ENCODE measurements at regions not wholly inside any gene's neighbourhood (a gene's known extent, or its start where the extent isn't known, plus 50 kb on each side); places are given as distances from the start of the nearest gene placed in this dataset.

DNA sequence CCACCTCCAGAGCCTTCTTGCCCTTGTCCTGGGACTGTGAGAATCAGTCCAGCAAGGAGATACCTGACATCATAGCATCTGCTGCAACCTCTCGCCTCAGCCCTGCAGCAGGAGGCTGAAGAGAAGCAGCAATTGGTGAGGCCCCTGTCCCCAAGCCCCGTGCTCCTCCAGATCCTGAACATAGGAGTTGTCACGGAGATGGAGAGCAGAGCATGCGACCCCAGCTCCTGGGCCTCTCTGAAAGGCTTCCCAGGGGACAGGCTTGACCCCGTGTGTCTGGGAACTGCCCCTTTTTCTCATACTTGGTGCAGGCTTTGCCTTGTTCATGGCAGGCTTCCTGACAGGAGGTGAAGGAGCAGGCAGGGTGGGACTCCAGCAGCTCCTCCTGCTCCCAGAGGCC is 127.7 kb upstream of the PZP start:
- Histone ChIP-seq H3K4me3 (no peak overlapping the region), H3K27me3 (no peaks in the 10 kb centered on the region), H3K4me1 (ENCODE audit: low read depth) (no peaks in the 10 kb centered on the region), H3K27ac (no peak overlapping the region), H3K36me3 (no peaks in the 10 kb centered on the region), H3K9me3 (ENCODE audit: low read depth) (no peaks in the 10 kb centered on the region)
- TF ChIP-seq, protein P1, sequence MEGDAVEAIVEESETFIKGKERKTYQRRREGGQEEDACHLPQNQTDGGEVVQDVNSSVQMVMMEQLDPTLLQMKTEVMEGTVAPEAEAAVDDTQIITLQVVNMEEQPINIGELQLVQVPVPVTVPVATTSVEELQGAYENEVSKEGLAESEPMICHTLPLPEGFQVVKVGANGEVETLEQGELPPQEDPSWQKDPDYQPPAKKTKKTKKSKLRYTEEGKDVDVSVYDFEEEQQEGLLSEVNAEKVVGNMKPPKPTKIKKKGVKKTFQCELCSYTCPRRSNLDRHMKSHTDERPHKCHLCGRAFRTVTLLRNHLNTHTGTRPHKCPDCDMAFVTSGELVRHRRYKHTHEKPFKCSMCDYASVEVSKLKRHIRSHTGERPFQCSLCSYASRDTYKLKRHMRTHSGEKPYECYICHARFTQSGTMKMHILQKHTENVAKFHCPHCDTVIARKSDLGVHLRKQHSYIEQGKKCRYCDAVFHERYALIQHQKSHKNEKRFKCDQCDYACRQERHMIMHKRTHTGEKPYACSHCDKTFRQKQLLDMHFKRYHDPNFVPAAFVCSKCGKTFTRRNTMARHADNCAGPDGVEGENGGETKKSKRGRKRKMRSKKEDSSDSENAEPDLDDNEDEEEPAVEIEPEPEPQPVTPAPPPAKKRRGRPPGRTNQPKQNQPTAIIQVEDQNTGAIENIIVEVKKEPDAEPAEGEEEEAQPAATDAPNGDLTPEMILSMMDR (IDR thresholded peaks at IDR 0.05; ENCODE audit: low read depth, low read length) = no peak
- no peak for DNase-seq (ENCODE audit: low read depth in 1 of 2, low spot score in 1 of 2)

DNA sequence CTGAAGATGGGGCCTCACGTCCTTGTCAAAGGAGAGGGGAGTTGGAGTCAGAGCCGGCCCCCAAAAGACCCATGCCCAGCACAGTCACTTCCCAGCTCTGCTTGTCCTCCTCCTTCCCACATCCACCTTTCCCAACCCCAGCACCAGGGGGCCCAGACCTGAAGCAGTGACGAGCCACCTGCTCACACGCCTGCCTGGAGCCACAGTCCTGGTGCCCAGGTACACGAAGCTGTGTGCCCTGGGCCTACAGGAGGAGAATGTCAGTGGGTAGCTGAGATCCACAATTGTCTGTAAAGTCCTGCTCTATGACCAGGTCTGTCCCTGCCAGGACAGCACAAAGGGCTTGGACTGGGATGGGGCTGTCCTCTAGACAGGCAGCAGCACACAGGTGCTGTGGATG is 126.8 kb upstream of the PZP start:
- TF ChIP-seq, protein P1 (IDR thresholded peaks at IDR 0.05; ENCODE audit: low read depth, low read length) = no peak
- no peaks in the 10 kb centered on the region for H3K4me1 ChIP-seq (ENCODE audit: low read depth)
- no peaks in the 10 kb centered on the region for H3K9me3 ChIP-seq (ENCODE audit: low read depth)
- no peak for DNase-seq (ENCODE audit: low read depth in 1 of 2, low spot score in 1 of 2)
- no peak overlapping the region for H3K27ac ChIP-seq
- H3K4me3 ChIP-seq = no peak overlapping the region
- H3K36me3 ChIP-seq = no peaks in the 10 kb centered on the region
- no peaks in the 10 kb centered on the region for H3K27me3 ChIP-seq

DNA sequence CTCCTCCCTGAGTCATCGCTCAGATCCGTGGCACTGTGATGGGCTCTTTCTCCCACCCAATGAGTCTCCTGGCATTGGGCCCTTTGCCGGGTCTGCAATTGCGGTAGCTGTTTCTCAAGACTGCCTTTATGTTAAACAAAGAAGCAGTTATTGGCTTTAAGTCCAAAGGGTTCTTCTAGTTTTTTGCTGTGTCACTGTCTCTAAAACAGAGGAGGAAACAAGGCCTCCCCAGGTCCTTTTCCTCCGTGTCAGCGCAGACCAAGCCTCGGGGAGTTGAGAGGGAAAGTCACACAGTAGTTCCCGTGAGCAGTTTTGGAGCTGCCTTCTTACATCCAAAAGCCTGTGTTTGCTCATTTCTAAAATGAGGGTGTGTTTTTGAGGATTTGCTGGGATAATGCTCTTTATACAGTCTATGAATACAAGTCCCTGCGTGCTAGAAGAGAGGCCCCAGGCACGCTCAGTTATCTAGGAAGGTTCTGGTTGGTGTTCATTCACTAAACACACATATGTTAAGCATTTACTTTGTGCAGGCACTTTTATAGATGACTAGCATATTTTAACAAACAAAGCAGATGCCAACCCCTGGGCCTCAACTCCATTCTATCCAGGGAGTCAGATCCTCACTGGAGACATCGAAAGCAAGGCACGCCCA is 126.0 kb upstream of the PZP start:
- no peak for DNase-seq (ENCODE audit: low read depth in 1 of 2, low spot score in 1 of 2)
- TF ChIP-seq, protein P1 (IDR thresholded peaks at IDR 0.05; ENCODE audit: low read depth, low read length) = no peak
- H3K4me1 ChIP-seq (ENCODE audit: low read depth) = no peaks in the 10 kb centered on the region

DNA sequence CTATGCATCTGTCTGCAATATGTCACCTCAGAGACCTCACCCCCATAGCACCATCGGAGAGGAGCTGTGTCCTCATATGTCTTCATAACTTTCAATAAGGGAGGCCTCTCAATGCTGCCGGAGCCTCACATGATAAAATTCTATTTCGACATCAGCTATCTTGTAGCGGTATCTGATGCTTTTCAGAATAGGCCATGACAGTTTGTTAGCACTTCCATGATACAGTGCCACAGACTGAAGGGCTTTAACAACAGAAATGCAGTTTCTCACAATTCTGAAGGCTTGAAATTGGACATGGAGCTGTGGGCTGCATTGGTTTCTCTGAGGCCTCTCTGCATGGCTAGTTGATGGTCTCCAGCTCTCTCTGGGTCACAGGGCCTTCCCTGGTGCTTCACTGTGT is 125.0 kb upstream of the PZP start:
- H3K27me3 ChIP-seq = no peaks in the 10 kb centered on the region
- H3K36me3 ChIP-seq = no peaks in the 10 kb centered on the region
- TF ChIP-seq, protein P1 (IDR thresholded peaks at IDR 0.05; ENCODE audit: low read depth, low read length) = no peak
- H3K9me3 ChIP-seq (ENCODE audit: low read depth) = no peaks in the 10 kb centered on the region
- no peak for DNase-seq (ENCODE audit: low read depth in 1 of 2, low spot score in 1 of 2)
- H3K4me3 ChIP-seq = no peak overlapping the region
- H3K4me1 ChIP-seq (ENCODE audit: low read depth) = no peaks in the 10 kb centered on the region
- H3K27ac ChIP-seq = no peak overlapping the region

More for the DNA sequence above, 126.0 kb upstream of the PZP start:
- H3K36me3 ChIP-seq = no peaks in the 10 kb centered on the region
- H3K9me3 ChIP-seq (ENCODE audit: low read depth) = no peaks in the 10 kb centered on the region
- H3K27ac ChIP-seq = no peak overlapping the region
- no peaks in the 10 kb centered on the region for H3K27me3 ChIP-seq
- no peak overlapping the region for H3K4me3 ChIP-seq

DNA sequence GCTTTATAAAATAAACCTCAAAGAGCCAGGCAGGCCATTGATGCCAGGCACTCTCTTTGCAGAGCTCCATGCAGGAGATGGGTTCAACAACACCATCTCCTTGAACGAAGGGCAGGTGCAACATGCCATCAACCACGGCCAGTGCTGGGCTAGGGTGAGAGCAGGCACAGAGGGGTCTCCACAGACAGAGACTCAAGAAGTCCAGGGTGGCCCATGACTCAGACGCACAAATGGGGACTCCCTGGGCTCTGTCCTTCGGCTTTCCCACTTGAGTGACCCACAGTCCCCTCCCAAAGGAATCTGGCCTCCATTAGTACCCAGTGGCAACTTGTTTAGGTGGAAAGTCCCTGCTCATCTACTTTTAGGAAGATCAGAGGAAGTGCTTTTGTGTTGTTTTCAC is 124.4 kb upstream of the PZP start:
- TF ChIP-seq, protein P1 (IDR thresholded peaks at IDR 0.05; ENCODE audit: low read depth, low read length) = no peak
- no peak for DNase-seq (ENCODE audit: low read depth in 1 of 2, low spot score in 1 of 2)

More for the DNA sequence above, 124.4 kb upstream of the PZP start:
- Histone ChIP-seq H3K27ac (no peak overlapping the region), H3K27me3 (no peaks in the 10 kb centered on the region), H3K9me3 (ENCODE audit: low read depth) (no peaks in the 10 kb centered on the region), H3K4me1 (ENCODE audit: low read depth) (no peaks in the 10 kb centered on the region), H3K4me3 (no peak overlapping the region), H3K36me3 (no peaks in the 10 kb centered on the region)

All from cardiac muscle cell (in vitro differentiated cells and primary cell).